Upper lobe of left lung (tissue), 4 donors: ENCODE measurements at regions not wholly inside any gene's neighbourhood (a gene's known extent, or its start where the extent isn't known, plus 50 kb on each side); places are given as distances from the start of the nearest gene placed in this dataset.

Experiments used
- EP300 ChIP-seq, 4 donors: sonication (generic); formaldehyde crosslinking; IDR thresholded peaks; one replicate each; pipeline ENCODE4 v1.5.1; 2017; ENCODE audit warnings: antibody characterized with exemption in 4 of 4, control low read depth in 2 of 4
- POLR2A ChIP-seq, 4 donors: fragments of 450-650 bp; IDR thresholded peaks; one replicate each; pipeline ENCODE4 v1.5.1; 2016 to 2017; ENCODE audit warnings: antibody characterized with exemption in 4 of 4, mild to moderate bottlenecking in 2 of 4
- POLR2AphosphoS5 ChIP-seq, 2 donors: sonication (generic); formaldehyde crosslinking; IDR thresholded peaks; one replicate each; pipeline ENCODE4 v1.5.1; 2017; ENCODE audit warnings: antibody characterized with exemption in 2 of 2
- TF ChIP-seq, protein P1 (sequence below), 6 experiments: fragments of 450-650 bp in 4 of 6; fragments of 200-600 bp in 2 of 6; sonication (generic) in 2 of 6; IDR thresholded peaks; one replicate each; pipeline ENCODE4 v1.5.1; 2016 to 2019; ENCODE audit warnings: antibody characterized with exemption in 6 of 6

DNA sequence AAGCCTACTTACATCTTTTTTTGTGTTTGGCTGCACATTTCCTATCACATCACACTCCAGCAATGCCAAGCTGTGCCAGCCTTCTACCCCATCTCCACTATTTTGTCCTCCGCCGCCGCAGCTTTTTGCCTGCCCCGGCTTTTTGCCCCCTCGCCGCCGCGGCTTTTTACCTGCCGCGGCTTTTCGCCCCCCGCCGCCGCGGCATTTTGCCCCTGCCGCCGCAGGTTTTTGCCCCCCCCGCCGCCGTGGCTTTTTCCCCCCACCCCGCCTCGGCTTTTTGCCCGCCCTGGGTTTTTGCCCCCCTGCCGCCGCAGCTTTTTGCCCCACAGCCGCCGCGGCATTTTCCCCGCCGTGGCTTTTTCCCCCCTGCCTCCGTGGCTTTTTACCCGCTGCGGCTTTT, 506.0 kb downstream of the ZNF37A start:
- TF ChIP-seq, protein P1, sequence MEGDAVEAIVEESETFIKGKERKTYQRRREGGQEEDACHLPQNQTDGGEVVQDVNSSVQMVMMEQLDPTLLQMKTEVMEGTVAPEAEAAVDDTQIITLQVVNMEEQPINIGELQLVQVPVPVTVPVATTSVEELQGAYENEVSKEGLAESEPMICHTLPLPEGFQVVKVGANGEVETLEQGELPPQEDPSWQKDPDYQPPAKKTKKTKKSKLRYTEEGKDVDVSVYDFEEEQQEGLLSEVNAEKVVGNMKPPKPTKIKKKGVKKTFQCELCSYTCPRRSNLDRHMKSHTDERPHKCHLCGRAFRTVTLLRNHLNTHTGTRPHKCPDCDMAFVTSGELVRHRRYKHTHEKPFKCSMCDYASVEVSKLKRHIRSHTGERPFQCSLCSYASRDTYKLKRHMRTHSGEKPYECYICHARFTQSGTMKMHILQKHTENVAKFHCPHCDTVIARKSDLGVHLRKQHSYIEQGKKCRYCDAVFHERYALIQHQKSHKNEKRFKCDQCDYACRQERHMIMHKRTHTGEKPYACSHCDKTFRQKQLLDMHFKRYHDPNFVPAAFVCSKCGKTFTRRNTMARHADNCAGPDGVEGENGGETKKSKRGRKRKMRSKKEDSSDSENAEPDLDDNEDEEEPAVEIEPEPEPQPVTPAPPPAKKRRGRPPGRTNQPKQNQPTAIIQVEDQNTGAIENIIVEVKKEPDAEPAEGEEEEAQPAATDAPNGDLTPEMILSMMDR (IDR thresholded peaks at IDR 0.05), result no peak
- TF ChIP-seq POLR2A (IDR thresholded peaks at IDR 0.05), result no peak
- TF ChIP-seq POLR2AphosphoS5 (IDR thresholded peaks at IDR 0.05), result no peak
- TF ChIP-seq EP300 (IDR thresholded peaks at IDR 0.05), result no peak
